Testis (tissue), 2 donors: ENCODE measurements at regions not wholly inside any gene's neighbourhood (a gene's known extent, or its start where the extent isn't known, plus 50 kb on each side); places are given as distances from the start of the nearest gene placed in this dataset.

Source experiments
- CTCF ChIP-seq, 3 experiments: fragments of 450-650 bp in 2 of 3; fragments of 200-600 bp in 1 of 3; sonication (generic) in 1 of 3; IDR thresholded peaks; one replicate each; pipeline ENCODE4 v1.5.1; 2016 to 2019; ENCODE audit warnings: antibody characterized with exemption in 3 of 3, mild to moderate bottlenecking in 2 of 3, moderate library complexity in 1 of 3
- POLR2A ChIP-seq: fragments of 450-650 bp; IDR thresholded peaks from one replicate; pipeline ENCODE4 v1.6.1; 2017; ENCODE audit warnings: antibody characterized with exemption, mild to moderate bottlenecking, moderate library complexity

- TF ChIP-seq CTCF (IDR thresholded peaks at IDR 0.05), result no peak
- no peak for TF ChIP-seq POLR2A
Observed at GRCh38 chr12:67764055-67764454, 115.5 kb downstream of the DYRK2 start.
